HG02678 (cell line): ENCODE measurements at regions not wholly inside any gene's neighbourhood (a gene's known extent, or its start where the extent isn't known, plus 50 kb on each side); places are given as distances from the start of the nearest gene placed in this dataset.
"Not testable (repeated sequence)": the region's sequence is repeated elsewhere in the genome, so short reads cannot be mapped to it uniquely, and the experiment has no call there.

Experiments
- ATAC-seq: cut with Tn5 transposase; IDR thresholded peaks from one replicate; pipeline ENCODE4 v1.9.1; 2021; ENCODE audit warnings: mild to moderate bottlenecking, moderate library complexity; ENCODE audit not compliant: unreplicated experiment

DNA sequence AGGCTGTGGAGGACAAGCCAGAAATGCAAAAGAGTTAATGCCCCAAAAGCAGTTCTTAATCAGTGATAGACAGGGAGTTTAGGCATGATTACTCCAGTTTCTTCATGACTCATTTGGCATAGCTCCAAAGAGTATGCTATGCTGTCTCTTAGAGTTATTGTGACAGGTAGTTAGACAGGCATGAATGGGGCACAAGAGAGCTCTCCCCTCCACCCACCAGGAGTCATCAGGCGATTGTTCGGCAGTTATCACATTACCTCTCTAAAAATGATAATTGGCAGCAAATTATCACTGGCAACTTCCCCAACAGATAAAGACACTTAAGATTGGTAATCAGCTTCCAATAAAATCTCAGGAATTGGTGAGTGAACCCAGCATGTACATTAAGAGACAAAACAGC lies 320.1 kb downstream of the DAD1 start:
- no peak for ATAC-seq

- ATAC-seq: no peak
Measured at GRCh38 chr14:22266683-22267082, 322.3 kb downstream of the DAD1 start.

GRCh38 chr14:22266142-22266442 lies 322.9 kb downstream of the DAD1 start:
- no peak for ATAC-seq

DNA sequence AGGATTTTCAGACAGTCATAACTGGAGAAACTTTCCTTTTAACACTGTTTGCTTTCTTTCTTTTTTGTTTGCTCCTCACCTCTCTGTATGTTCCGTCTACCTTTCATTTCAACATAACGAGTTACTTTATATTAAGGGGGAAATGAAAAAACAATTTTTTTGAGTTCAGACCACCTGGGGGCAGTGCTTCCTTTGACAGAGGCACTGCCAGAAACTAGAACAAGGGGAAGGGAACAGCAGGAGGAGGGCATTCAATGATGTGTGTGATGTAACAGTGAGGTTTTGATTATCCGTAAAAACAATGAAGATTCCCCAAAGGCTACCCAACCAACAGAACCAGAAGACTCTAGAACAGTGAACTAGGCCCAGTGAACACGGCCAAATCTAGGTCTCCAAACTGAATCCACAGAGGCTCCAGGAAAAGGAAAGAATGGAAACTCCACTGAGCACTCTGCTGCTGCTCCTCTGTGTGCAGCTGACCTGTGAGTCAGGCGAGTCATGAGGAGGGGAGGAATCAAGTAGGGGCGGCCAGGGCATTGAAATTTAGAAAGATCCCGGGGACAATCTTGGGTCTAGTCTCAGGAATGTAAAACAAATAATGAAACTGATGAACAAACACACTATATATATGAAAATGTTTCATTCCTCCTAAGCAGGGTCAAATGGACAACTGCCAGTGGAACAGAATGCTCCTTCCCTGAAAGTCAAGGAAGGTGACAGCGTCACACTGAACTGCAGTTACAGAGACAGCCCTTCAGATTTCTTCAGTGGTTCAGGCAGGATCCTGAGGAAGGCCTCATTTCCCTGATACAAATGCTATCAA lies 323.5 kb downstream of the DAD1 start:
- ATAC-seq: no peak

DNA sequence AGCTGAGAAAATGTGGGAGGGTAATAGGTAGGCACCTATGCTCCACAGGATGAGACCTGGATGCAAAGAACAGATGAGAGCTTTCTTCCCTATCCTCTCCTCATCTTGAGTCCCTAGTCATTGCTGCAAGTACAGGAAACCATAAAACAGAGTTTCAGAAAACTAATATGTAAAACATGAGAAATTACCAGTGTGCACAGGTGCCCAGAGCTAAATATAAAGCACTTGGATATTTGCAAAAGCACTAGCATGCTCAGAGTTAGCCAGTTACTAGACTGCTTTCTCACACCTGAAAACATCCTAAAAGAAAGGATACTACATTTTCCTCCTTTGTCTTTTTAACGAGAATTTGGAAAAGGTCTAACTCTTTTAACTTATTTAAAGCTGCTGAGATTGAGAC lies 324.3 kb downstream of the DAD1 start:
- ATAC-seq: no peak

- ATAC-seq: no peak
Measured at GRCh38 chr14:22263961-22264360, 325.1 kb downstream of the DAD1 start.

GRCh38 chr14:22262881-22263280 lies 326.1 kb downstream of the DAD1 start:
- ATAC-seq: no peak

GRCh38 chr14:22255017-22255950 lies 333.7 kb downstream of the DAD1 start:
- no peak for ATAC-seq

- ATAC-seq: no peak
Measured at GRCh38 chr14:22252686-22253085, 336.3 kb downstream of the DAD1 start.

DNA sequence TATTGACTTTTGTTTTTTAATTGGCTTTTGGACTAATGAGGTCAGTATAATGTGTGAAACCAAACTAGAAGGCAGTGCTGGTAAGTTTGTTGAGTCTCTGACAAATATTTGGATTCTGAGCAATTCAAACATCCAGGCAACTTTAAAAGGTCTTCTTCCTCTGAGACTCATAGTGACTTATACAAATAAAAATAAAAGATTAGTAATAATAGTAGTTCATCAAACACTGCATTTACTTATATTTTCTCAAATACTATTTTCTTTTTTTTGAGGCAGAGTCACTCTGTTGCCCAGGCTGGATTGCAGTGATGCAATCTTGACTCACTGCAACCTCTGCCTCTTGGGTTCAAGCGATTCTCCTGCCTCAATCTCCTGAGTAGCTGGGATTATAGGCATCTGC lies 337.9 kb downstream of the DAD1 start:
- no peak for ATAC-seq

- ATAC-seq: no peak
Measured at GRCh38 chr14:22249770-22250169, 339.3 kb downstream of the DAD1 start.

DNA sequence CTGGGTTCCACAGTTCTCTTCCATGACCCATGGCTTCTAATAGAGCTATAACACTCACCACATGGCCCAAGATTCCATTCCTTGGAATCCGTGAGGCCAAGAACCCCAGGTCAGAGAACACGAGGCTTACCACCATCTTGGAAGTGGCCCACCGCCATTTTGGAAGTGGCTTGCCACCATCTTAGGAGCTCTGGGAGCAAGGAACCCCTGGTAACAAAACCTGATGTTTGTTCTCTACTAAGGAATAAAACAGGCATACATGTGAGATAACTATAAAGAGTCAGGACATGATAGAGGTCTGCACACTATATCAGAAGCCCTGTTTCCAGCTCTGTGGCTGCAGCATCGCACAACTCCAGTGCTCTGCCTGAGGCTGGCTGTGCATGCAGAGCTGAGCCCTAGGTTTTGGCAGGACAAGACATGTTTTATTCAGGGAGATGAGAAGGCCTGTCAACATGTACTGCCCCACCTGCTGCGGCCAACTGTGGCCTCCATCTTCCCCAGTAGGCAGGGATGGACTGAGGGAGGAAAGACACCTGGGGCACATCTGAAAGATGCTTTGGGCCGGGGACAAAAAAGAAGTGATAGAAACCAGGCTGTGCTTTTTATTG lies 344.9 kb downstream of the DAD1 start:
- no peak for ATAC-seq

DNA sequence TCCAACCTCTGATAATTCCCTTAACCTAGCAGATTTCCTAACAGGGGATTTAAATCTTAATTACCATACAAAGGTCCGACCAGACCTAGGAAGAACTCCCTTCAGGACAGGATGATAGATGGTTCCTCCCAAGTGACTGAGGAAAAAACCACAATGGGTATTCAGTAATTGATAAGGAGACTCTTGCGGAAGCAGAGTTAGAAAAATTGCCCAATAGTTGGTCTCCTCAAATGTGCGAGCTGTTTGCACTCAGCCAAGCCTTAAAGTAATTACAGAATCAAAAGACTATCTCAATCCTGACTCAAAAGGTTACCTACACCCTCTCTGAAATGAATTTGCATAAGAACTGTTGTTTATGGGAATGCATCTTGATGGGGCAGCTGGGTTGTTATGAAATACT lies 350.7 kb downstream of the DAD1 start:
- ATAC-seq: not testable (repeated sequence)

- no peak for ATAC-seq
Measured at GRCh38 chr14:22233377-22233776, 355.6 kb downstream of the DAD1 start.

DNA sequence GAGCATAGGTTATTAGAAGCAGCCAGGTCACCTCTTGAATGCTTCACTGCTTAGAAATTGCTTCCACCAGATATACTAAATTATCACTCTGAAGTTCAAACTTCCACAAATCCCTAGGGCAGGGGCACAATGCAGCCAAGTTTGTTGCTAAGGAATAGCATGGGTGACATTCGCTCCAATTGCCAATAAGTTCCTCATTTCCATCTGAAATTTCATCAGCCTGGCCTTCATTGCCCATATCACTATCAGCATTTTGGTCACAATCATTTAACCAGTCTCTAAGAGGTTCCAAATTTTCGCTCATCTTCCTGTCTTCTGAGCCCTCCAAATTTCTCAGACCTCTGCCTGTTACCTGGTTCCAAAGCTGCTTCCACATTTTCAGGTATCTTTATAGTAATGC lies 356.1 kb downstream of the DAD1 start:
- ATAC-seq: no peak

GRCh38 chr14:22232486-22232885 lies 356.5 kb downstream of the DAD1 start:
- ATAC-seq: no peak

GRCh38 chr14:22231018-22231417 lies 358.0 kb downstream of the DAD1 start:
- ATAC-seq: no peak

GRCh38 chr14:22230517-22230916 lies 358.5 kb downstream of the DAD1 start:
- ATAC-seq: no peak

DNA sequence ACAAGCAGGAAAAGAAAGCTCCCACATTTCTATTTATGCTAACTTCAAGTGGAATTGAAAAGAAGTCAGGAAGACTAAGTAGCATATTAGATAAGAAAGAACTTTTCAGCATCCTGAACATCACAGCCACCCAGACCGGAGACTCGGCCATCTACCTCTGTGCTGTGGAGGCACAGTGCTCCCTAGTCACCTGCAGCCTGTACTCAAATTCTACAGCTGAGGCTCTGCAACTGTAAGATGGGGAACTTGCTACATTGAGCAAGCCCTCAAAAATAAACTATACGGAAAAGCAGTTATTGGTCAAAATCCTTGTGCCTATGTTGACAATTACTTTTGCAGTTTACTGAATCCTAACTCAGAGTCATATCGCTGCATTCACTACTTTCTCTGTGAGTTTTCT lies 361.9 kb downstream of the DAD1 start:
- no peak for ATAC-seq

GRCh38 chr14:22226381-22226780 lies 362.6 kb downstream of the DAD1 start:
- no peak for ATAC-seq

GRCh38 chr14:22225516-22226140 lies 363.4 kb downstream of the DAD1 start:
- ATAC-seq: no peak
